Stimulated activated CD8-positive, alpha-beta memory T cell treated with anti-CD3 and anti-CD28 coated beads, Interleukin-15, amount 100 ng/mL, for 4 hours (primary cell): ENCODE measurements at regions not wholly inside any gene's neighbourhood (a gene's known extent, or its start where the extent isn't known, plus 50 kb on each side); places are given as distances from the start of the nearest gene placed in this dataset.

Experiments used
- DNase-seq, 2 donors: peaks; one replicate each; pipeline ENCODE4 v3.0.0-alpha.2; 2020; ENCODE audit warnings: low read depth in 2 of 2

GRCh38 chr12:92554158-92555073 lies 148.4 kb upstream of the PLEKHG7 start:
- no peak for DNase-seq

- DNase-seq = no peak
Observed at GRCh38 chr12:92553389-92553788, 149.4 kb upstream of the PLEKHG7 start.

- DNase-seq = no peak
Observed at GRCh38 chr12:92552412-92553108, 150.2 kb upstream of the PLEKHG7 start.

GRCh38 chr12:92551853-92552397 lies 150.9 kb upstream of the PLEKHG7 start:
- no peak for DNase-seq

- DNase-seq = no peak
Observed at GRCh38 chr12:92551210-92551609, 151.6 kb upstream of the PLEKHG7 start.

- DNase-seq = no peak
Observed at GRCh38 chr12:92550661-92551060, 152.1 kb upstream of the PLEKHG7 start.

- no peak for DNase-seq
Observed at GRCh38 chr12:92550254-92550653, 152.5 kb upstream of the PLEKHG7 start.

GRCh38 chr12:92549516-92549915 lies 153.3 kb upstream of the PLEKHG7 start:
- DNase-seq = no peak

- no peak for DNase-seq
Observed at GRCh38 chr12:92547906-92548305, 154.9 kb upstream of the PLEKHG7 start.

GRCh38 chr12:92547420-92547819 lies 155.4 kb upstream of the PLEKHG7 start:
- DNase-seq = no peak

- no peak for DNase-seq
Observed at GRCh38 chr12:92546635-92547348, 156.0 kb upstream of the PLEKHG7 start.

GRCh38 chr12:92546259-92546634 lies 156.5 kb upstream of the PLEKHG7 start:
- no peak for DNase-seq

- DNase-seq = no peak
Observed at GRCh38 chr12:92544322-92544721, 158.5 kb upstream of the PLEKHG7 start.

GRCh38 chr12:92543840-92544239 lies 158.9 kb upstream of the PLEKHG7 start:
- no peak for DNase-seq

- no peak for DNase-seq
Observed at GRCh38 chr12:92543359-92543758, 159.4 kb upstream of the PLEKHG7 start.

GRCh38 chr12:92541731-92542130 lies 161.1 kb upstream of the PLEKHG7 start:
- no peak for DNase-seq

- DNase-seq = no peak
Observed at GRCh38 chr12:92540782-92541423, 161.9 kb upstream of the PLEKHG7 start.

- no peak for DNase-seq
Observed at GRCh38 chr12:92539976-92540781, 162.6 kb upstream of the PLEKHG7 start.

- DNase-seq = no peak
Observed at GRCh38 chr12:92539110-92539749, 163.6 kb upstream of the PLEKHG7 start.

- DNase-seq = no peak
Observed at GRCh38 chr12:92537290-92537960, 165.4 kb upstream of the PLEKHG7 start.
